HG03378 (cell line): ENCODE measurements at regions not wholly inside any gene's neighbourhood (a gene's known extent, or its start where the extent isn't known, plus 50 kb on each side); places are given as distances from the start of the nearest gene placed in this dataset.
"Not testable (repeated sequence)": the region's sequence is repeated elsewhere in the genome, so short reads cannot be mapped to it uniquely, and the experiment has no call there.

Experiments
- ATAC-seq: cut with Tn5 transposase; IDR thresholded peaks from one replicate; pipeline ENCODE4 v1.9.1; 2021; ENCODE audit warnings: mild to moderate bottlenecking, moderate library complexity; ENCODE audit not compliant: unreplicated experiment

DNA sequence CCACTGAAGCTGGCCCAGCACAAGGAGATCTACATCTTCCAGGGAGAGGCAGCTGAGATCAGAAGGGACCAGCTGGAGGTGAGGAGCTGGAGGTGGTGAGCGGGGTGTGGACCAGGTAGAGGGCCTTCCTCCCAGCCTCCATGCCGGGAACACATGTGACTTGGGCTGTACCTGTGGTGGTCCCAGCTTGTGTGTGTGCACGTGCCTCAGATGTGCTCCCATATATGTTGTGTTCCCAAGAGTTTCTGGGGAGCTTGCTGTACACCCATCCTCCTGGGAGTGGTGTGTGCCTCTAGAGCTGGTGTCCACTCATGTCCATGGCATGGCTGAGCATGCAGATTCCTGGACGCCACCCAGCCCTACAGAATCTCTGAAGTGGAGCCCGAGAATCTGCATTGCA is 183.7 kb upstream of the AKAP13 start:
- not testable (repeated sequence) for ATAC-seq

DNA sequence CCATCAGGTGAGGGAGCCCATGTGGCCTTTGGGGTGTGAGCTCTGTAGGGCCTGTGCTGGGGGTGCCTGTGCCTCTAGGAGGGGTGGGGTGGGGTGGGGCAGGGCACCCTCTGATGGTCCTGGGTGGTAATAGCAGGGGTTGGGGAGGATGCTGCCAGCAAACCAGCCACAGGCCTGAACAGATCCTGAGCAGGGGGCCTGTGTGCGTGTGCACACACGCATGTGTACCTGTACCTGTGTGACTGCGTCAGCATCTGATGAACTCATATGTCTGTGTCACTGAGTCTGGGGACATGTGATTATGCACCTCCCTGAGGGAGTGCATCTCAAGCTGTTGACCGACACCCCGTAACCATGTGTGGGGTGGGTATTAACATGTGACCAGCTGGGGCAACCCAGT is 182.8 kb upstream of the AKAP13 start:
- not testable (repeated sequence) for ATAC-seq

DNA sequence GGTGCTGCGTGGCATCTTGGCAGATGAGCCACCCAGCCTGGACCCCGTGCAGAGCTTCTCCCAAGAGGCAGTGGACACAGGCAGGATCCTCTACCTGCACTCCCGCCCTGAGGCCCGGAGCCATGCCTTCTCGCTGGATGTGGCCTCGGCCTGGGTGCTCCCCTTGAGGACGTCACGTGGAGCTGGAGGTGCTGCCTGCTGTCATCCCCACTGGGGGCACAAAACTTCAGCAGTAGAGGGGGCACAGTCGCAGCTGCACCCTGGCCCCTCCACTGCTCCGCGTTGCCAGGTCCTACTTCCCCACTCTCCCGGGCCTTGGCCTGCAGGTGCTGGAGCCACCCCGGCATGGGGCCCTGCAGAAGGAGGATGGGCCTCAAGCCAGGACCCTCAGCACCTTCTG is 182.0 kb upstream of the AKAP13 start:
- ATAC-seq = not testable (repeated sequence)

DNA sequence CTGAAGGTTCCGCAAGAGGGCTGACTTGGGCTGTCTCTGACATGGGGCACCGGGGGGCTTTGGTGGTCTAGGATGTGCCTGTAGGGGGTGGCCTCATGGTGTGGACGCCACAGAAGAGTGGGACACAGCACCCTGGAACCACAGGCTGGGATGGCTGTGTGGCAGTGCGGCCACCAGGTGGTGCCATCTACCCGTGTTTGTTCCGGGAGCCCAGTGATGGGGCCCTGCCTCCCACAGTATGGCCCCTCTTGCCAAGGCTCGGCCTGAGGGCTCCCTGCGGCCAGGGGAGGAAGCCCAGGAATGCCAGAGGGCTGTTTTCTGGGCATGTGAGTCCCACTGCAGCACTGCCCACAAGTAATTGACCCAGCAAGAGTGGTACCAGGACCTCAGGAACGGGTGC is 180.2 kb upstream of the AKAP13 start:
- peak; percentile 49 for ATAC-seq

DNA sequence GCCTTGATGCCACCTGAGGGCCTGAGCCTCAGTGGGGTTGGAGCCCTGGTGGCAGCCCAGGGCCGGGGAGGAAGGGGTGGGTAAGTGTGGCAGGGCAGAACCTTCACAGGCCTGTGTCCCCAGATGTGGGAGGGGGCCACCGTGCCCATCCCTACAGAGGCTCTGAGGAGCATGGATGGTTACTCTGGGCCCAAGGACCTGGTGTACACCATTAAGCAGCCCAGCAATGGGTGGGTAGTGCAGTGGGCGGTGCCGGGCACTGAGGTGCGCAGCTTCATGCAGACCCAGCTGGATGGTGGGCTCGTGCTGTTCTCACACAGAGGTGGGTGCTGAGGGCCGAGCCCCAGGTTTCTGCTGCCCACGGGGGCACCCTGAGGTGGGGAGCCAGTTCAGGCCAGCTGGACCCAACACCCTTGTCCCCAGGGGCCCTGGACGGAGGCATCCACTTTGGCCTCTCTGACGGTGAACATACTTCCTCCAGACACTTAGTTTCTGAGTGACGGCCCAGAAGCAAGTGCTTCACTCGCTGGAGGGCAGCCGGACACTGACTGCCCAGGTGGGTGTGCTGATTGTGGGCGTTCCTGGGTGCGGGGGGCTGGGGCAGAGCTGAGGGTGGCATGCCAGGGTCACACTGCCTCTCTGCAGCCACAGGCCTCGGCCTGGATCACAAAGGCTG is 179.1 kb upstream of the AKAP13 start:
- not testable (repeated sequence) for ATAC-seq

DNA sequence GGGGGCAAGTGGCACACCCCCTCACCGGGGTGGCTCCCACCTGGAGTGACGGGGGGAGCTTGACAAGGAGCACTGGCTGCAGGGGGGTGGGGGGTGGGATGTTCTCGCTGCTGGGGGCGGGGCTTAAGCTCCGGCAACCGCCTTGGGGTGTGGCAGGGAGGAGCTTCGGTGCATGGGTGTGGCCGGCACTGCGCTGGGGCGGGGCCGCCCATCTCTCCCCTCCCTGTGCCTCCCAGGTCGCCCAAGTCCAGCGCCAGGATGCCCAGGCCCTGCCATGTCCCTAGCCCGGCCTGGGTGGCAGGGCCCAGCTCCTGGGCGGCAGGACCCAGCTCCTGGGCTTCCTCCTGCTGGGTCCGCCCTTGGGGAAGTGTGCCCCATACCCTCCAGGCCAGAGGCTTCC is 175.9 kb upstream of the AKAP13 start:
- ATAC-seq = not testable (repeated sequence)

DNA sequence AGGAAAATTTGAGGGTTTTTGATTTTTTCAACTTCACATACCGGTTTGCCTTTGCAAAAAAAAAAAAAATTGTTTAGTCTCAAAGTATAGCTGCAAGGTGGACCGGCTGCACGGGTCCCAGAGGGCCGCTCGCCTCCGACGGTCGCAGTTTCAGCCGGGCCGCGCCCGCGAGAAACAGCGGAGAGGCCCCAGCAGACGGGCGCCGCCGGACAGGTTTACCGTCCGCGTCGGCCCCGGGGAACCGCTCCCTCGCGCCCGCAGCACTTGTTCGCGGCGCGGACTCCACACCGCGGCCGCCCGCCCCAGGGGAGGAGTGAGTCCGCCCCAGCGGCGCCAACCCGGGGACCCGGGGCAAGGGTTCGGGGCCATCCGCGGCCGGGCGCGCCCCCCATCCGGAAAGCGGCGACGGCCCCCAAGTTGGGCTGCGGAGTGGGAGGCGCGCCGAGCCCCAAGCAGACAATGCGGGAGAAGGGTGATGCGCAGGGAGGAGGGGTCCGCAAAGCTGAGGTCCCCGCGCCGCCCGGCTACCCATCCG is 146.5 kb upstream of the AKAP13 start:
- ATAC-seq = not testable (repeated sequence)

DNA sequence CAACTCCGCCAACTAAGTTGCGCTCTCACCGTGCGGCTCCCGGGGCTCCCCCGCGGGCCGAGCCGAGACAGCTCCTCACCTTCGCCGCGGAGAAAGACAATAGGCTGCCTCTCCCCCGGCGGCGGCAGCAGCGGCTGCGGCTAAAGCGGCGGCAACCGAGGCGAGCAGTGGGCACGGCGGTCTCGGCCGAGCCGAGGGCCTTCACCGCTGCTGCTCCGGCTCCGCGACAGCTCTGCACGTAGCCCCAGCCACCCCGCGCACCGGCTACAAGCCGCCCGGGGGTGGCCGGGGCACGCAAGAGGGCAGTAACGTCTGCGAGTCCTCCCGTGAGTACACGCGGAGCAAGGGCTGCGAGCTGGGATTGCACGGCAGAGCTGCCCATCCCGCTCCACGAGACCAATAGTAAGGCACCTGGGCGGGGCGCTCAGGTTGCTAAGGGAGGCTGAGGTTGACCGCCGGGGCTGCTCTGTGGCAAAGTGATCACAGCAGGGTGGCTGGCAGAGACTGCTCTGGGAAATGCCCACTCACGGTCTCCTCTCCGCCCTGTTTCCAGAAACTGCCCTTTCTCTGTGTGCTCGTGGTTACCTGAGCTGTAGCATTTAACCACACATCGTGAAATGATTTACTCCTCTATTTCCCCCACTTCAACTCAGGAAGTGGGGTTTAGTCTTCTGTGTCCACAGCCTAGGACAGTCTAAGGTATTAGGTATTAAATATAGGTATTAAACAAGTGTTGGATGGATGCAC is 145.8 kb upstream of the AKAP13 start:
- not testable (repeated sequence) for ATAC-seq

DNA sequence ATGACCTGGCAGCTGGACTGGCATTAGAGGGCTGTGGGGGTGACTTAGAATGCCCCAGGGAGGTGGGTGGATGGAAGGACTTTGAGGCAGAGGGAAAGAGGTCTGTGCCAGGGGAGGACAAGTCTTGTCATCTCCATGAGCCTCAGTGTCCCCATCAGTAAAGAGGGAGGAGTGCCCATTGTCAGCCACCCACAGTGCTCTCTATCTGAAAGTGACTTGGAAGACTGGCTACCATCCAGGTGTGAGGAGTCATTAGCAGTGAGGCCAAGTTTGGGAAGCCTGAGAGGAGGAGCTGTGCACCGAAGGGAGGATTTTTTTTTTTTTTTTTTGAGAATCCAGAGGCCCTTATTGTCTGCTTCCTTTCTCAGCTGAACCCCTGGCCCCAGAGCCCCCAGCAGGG is 136.3 kb upstream of the AKAP13 start:
- ATAC-seq = not testable (repeated sequence)

DNA sequence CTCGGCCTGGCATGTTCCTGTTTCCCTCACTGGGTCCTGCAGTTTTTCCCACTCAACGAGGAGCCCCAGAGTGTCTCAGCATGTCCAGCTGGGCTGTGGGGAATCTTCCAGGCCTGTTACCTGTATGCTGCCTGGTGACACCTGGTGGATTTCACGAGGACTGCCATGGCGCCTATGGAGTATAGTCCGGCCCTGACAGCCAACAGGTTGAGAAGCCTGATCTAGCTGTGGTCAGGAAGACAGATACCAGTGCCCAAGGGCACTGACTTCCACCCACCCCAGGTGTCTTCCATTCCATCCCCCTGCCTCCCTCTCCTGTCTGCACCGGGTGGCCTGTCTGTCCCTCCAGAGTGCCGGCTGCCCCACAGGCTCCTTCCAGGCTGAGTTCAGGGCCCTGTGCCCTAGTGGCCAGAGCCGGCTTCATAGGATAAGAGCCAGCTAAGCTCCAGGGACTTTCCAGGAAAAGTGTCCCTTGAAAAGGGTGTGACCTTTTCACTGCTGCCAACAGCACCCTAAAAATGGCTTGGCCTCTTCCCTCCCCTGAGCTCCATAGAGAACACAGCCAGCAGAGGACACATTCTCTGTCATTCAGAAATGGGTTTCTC is 129.4 kb upstream of the AKAP13 start:
- ATAC-seq = not testable (repeated sequence)

DNA sequence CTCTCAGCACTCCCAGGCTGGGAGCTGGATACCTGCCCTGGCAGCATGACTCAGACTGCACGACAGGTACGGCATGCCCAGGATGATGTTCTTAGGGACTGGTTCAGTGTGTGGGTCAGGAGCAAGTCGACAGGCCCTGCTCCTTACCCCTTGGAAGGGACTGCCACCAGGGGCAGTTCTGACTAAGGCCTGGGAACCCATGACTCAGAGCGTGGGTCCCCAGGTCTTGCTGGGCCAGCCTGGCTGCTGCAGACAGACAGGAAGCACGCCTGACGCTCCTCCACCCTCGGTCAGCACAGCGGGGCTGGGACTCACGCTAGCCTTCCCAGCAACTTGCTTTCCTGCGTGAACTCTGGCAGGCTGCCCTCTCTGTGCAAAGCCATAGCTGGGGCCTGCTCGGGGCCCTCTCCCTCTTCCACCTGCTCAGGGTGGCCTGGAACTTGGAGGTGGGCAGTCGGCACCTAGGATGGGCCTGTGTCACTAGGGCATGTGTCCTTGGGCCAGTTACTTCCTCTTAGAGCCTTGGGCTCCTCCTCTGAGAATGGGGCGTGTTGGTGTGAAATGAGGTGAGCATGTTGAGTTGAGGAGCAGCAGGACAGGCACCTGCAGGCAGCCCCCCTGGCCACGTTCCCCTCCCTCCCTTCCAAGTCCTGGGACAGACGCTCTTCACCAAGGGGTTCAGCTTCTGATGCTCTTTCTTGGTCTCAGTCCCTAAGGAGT is 127.0 kb upstream of the AKAP13 start:
- peak; percentile 68 for ATAC-seq

DNA sequence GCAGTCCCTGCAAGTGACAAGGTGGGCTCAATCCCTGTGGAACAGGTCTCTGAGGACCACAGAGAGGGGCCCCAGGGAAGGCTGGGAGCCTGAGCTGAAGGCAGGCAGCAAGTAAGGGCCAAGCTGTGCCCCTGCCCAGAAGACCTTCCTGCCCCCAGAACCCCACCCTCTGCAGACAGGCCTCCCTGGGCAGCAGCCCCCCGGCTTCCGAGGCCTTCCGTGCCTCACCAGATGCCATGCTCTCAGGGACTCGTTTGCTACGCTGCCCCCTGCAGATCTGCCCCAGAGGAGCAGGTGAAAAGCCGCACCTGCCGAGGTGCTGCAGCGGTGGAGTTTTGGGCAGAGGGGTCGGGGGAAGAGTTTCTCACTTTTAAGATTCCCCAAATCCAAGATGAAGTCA is 125.4 kb upstream of the AKAP13 start:
- not testable (repeated sequence) for ATAC-seq

DNA sequence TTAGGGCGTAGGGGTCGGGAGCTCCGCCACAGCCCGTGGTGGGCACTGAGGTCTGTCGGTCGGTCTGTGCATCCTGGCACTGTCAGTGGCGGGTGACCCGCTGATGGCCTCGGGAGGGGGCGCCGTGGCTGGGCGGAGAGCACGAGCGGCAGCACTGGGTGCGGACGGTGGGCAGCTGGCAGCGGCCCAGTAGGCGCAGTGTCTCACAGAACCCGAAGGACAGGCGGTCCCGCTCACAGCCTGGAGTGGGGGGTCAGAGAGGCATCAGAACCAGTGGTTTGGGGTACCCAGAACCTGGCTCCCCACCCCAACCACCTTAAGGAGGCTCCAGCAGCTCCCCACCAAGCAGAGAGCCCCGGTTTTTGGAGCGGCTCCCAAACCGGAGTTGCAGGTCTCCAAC is 124.9 kb upstream of the AKAP13 start:
- not testable (repeated sequence) for ATAC-seq

DNA sequence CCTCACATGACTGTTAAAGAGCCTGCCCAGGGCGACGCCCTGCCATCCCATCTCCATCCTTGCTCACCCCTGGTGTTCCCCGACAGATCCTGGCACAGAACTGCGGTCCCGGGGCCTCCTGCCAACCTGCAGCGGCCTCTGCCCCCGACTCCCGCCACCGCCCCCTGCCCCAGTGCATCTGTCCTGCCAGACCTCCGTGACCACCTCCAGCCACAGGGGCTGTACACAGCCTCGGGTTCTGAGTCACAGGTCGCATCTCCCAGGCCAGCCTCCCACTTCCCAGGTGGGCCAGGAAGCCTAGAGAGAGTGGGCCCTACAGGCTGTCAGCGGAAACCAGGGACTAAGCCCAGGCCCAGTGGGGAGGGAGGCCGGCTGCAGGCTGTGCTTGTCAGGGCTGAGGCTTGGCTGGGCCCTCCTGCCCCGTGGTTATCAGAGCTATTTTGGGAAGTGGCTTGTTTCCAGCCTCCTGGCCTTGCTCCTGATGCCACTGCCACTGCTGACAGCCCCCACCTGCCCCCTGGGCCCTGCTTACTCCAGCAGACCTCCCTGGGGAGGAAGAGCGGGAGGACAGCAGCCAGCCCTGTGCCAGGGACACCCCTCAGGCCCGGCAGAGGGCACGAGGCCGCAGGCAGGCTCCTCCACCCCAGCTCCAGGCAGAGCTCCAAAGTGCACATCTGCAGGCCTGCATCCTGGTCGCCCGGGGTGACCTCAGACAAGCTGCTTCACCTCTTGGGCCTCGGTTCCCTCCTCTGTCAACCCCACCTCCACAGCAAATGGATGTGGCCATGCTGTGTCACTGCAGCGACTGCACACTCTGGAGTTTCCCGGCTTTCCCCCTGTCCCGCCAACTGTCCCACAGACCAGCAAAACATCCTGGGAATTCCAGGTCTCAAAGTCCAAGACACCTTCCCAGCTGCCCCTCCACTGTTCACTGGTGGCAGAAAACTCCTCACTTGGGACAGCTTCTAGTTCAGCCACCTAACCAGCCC is 124.1 kb upstream of the AKAP13 start:
- not testable (repeated sequence) for ATAC-seq

DNA sequence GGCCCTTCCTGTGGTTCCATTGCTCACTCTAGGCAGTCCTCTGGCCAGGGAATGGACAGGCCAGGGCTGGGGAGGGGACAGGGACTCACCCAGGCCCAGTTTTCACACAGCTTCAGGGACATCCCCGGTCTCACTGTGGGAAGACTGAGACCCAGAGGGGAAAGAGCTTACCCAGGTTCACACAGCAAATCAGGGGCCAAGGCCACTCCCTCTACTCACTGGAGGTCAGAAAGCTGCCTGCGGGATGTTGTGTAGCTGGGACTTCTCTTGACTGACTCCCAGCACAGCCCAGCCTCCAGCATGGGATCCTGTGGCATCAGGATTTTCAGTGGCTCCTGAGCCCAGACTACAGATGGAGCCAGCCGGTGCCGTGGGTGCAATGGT is 122.3 kb upstream of the AKAP13 start:
- not testable (repeated sequence) for ATAC-seq

DNA sequence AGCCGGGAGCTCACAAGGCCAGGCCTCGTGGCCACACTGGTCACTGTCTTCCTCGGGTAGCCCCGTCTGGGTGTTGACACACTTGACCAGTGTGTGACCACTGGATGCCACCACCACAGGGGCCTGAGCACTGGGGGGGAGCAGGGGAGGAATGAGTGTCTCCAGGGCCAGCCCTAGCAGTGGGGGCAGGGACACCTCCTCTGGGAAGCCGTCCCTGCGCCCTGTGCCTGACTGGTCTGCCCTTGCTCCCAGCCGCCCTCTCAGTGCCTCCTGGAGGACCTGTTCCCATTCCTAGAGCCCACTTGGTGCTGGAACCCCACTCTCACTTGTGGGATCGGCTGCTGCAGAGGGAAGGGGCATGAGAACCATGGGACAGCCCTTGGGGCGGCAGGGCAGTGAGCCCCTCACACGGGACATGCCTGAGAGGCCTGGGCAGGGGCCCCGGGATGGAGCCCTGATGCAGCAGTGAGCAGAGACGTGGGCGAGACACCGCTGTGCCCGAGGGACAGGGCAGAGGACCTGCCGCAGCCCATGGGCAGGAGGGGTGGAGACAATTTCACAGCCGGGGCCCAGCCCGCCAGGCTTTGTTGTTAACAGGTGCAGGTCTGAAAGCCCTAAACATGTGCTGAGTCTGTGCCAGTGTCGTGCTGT is 121.7 kb upstream of the AKAP13 start:
- not testable (repeated sequence) for ATAC-seq

DNA sequence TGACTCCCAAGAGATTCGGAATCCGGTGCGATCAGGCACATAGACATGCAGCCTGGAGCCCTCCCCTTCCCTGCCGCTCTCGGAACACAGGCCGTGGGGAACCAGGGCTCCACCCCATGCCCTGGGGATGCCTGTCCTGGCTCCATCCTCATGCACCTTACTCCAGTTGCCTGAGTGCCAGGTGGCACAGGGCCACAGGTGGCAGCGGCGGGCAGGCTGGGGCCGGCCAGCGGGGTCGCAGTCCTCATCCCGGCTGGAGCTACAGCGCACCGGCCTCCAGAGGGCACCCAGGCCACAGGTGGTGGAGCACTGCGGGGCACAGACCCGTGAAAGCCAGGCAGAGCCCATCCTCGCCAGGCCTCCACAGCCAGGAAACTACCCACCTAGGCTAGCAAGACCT is 119.9 kb upstream of the AKAP13 start:
- ATAC-seq = not testable (repeated sequence)

DNA sequence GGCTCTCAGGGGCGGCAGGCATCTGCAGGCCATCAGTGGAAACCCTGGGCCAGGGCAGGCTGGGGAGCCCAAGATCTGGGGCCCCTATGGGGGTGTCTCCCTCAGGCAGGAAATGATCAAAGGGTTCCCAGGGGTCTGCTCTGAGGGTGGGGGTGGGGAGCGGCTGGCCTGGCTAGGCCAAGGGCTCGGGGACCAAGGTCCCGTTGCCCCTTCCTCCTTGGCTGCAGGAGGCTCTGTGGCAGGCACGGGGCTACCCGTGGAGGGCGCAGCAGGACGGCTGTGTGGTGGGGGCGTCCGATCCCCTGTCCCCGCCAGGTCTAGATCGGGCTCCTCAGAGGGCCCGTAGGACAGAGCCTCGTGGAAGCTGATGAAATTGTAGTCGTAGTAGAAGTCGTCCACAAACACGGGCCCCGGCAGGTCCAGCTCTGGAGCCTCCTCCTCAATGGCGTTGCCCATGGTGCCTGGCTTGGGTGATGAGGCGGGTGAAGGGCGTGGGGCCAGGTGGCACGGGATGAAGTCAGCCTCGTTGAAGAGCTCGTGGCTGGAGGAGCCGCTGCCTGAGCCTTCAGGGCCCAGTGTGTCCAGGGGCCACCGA is 117.8 kb upstream of the AKAP13 start:
- ATAC-seq = not testable (repeated sequence)

DNA sequence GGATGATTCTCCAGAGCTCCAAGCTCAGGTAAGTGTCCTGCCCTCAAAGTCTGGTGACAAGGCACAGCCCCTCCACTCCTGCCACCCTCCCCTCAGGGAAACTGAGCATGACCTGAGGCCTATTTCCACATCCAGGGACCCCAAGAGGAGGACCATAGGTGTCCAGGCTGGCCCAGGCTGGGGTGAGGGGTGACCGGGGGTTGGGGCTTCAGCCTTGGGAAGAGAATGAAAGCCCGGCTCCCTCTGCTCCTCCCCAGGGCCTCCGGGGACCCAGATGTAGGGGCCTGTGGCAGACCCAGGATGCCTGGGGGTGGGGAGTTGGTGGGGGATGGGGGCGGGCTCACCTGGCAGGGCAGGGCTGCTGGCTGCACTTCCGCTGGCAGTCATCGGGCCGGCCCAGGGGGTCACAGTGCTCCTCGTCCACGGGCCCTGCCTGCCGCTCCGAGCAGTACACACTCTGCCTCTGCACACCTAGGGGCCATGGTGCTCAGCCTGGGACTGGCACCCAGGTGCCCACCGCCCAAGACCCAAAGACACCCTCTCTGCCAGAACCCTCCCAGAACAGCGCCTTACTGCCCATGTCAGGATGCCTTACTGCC is 116.5 kb upstream of the AKAP13 start:
- ATAC-seq = not testable (repeated sequence)
